OCI-LY3 (cell line): ENCODE measurements at regions not wholly inside any gene's neighbourhood (a gene's known extent, or its start where the extent isn't known, plus 50 kb on each side); places are given as distances from the start of the nearest gene placed in this dataset.

ENCODE experiments used
- H2AFZ ChIP-seq: fragments of 200-600, 300-600 bp; shearing (Covaris generic); 2 replicates; pipeline ENCODE4 v1.6.0; 2014; ENCODE audit warnings: antibody characterized with exemption, low read depth, low read length
- H3K27ac ChIP-seq: fragments of 200-600, 300-600 bp; sonication (generic); 2 replicates; pipeline ENCODE4 v1.5.1; 2014; ENCODE audit warnings: mild to moderate bottlenecking, low read length, moderate library complexity, mixed read lengths
- H3K27me3 ChIP-seq: fragments of 200-600, 300-600 bp; sonication (generic); 2 replicates; pipeline ENCODE4 v1.6.1; 2014; ENCODE audit warnings: low read depth, low read length, mixed read lengths
- H3K36me3 ChIP-seq: fragments of 200-600, 300-600 bp; sonication (generic); replicated peaks from 2 replicates; pipeline ENCODE3; 2014; ENCODE audit warnings: low read depth, low read length, mixed read lengths
- H3K4me1 ChIP-seq: fragments of 300-600, 200-600 bp; sonication (generic); 2 replicates; pipeline ENCODE4 v1.6.1; 2014; ENCODE audit warnings: low read length, mixed read lengths
- H3K4me2 ChIP-seq: fragments of 200-600, 300-600 bp; sonication (generic); 2 replicates; pipeline ENCODE4 v1.6.1; 2014; ENCODE audit warnings: low read length, mixed read lengths
- H3K4me3 ChIP-seq: fragments of 300-600, 200-600 bp; sonication (generic); 2 replicates; pipeline ENCODE4 v1.5.1; 2014; ENCODE audit warnings: antibody characterized with exemption, mild to moderate bottlenecking, low read length, moderate library complexity
- H3K79me2 ChIP-seq: fragments of 300-600, 200-600 bp; shearing (Covaris generic); 2 replicates; pipeline ENCODE4 v1.6.1; 2014; ENCODE audit warnings: mild to moderate bottlenecking, low read length, mixed read lengths
- H3K9ac ChIP-seq: fragments of 300-600, 200-600 bp; shearing (Covaris generic); 2 replicates; pipeline ENCODE4 v1.6.0; 2014; ENCODE audit warnings: mild to moderate bottlenecking, low read length, moderate library complexity
- H3K9me3 ChIP-seq: fragments of 200-600, 300-600 bp; shearing (Covaris generic); 2 replicates; pipeline ENCODE4 v1.6.1; 2014; ENCODE audit warnings: low read length, mixed read lengths; ENCODE audit not compliant: insufficient read depth
- H4K20me1 ChIP-seq: fragments of 200-600, 300-600 bp; sonication (generic); 2 replicates; pipeline ENCODE4 v1.6.1; 2016; ENCODE audit warnings: low read length, mixed read lengths; ENCODE audit not compliant: insufficient read depth
- CTCF ChIP-seq: fragments of 200-600, 300-600 bp; sonication (generic); IDR thresholded peaks from 2 replicates; pipeline ENCODE4 v1.5.1; 2014; ENCODE audit warnings: antibody characterized with exemption, low read length, low read depth
- EZH2phosphoT487 ChIP-seq: fragments of 200-600 bp; shearing (Covaris generic); IDR thresholded peaks from 2 replicates; pipeline ENCODE4 v1.6.1; 2018; ENCODE audit warnings: antibody characterized with exemption, mixed run types, low read depth

- Histone ChIP-seq H3K36me3 (no peaks in the 10 kb centered on the region), H3K79me2 (no peaks in the 10 kb centered on the region), H2AFZ (no peak overlapping the region), H4K20me1 (no peaks in the 10 kb centered on the region), H3K9ac (no peak overlapping the region), H3K27me3 (no peaks in the 10 kb centered on the region), H3K4me2 (no peak overlapping the region), H3K4me3 (no peak overlapping the region), H3K4me1 (peaks cover 7% of the 10 kb centered on the region), H3K27ac (no peak overlapping the region), H3K9me3 (no peaks in the 10 kb centered on the region)
- TF ChIP-seq EZH2phosphoT487 (no peak), CTCF (no peak)
Measured at GRCh38 chr4:34289489-34289888, 1954.8 kb downstream of the ARAP2 start.

- no peak overlapping the region for H3K9ac ChIP-seq
- no peak overlapping the region for H3K4me3 ChIP-seq
- H3K79me2 ChIP-seq = no peaks in the 10 kb centered on the region
- TF ChIP-seq EZH2phosphoT487 (no peak), CTCF (no peak)
- H2AFZ ChIP-seq = no peak overlapping the region
- H4K20me1 ChIP-seq = no peaks in the 10 kb centered on the region
- no peaks in the 10 kb centered on the region for H3K36me3 ChIP-seq
- H3K27me3 ChIP-seq = no peaks in the 10 kb centered on the region
- H3K4me2 ChIP-seq = no peak overlapping the region
- H3K27ac ChIP-seq = no peak overlapping the region
- H3K9me3 ChIP-seq = no peaks in the 10 kb centered on the region
- peaks cover 7% of the 10 kb centered on the region for H3K4me1 ChIP-seq
Measured at GRCh38 chr4:34289962-34290361, 1954.4 kb downstream of the ARAP2 start.

- Histone ChIP-seq H3K4me2 (no peak overlapping the region), H3K4me1 (peaks cover 7% of the 10 kb centered on the region), H3K4me3 (no peak overlapping the region), H3K36me3 (no peaks in the 10 kb centered on the region), H4K20me1 (no peaks in the 10 kb centered on the region), H3K27me3 (no peaks in the 10 kb centered on the region), H3K9me3 (no peaks in the 10 kb centered on the region), H2AFZ (no peak overlapping the region), H3K79me2 (no peaks in the 10 kb centered on the region), H3K9ac (no peak overlapping the region), H3K27ac (no peak overlapping the region)
- TF ChIP-seq EZH2phosphoT487 (no peak), CTCF (no peak)
Measured at GRCh38 chr4:34293459-34293858, 1950.9 kb downstream of the ARAP2 start.

GRCh38 chr4:34309383-34309906, 1934.9 kb downstream of the ARAP2 start:
- Histone ChIP-seq H3K9me3 (no peaks in the 10 kb centered on the region), H3K4me1 (no peaks in the 10 kb centered on the region), H3K4me2 (no peak overlapping the region), H3K9ac (no peak overlapping the region), H3K36me3 (no peaks in the 10 kb centered on the region), H4K20me1 (no peaks in the 10 kb centered on the region), H3K27ac (no peak overlapping the region), H3K4me3 (no peak overlapping the region), H3K79me2 (no peaks in the 10 kb centered on the region), H3K27me3 (no peaks in the 10 kb centered on the region), H2AFZ (no peak overlapping the region)
- TF ChIP-seq CTCF (no peak), EZH2phosphoT487 (no peak)
